ENCODE measurements at regions not wholly inside any gene's neighbourhood (a gene's known extent, or its start where the extent isn't known, plus 50 kb on each side); places are given as distances from the start of the nearest gene placed in this dataset.

DNA sequence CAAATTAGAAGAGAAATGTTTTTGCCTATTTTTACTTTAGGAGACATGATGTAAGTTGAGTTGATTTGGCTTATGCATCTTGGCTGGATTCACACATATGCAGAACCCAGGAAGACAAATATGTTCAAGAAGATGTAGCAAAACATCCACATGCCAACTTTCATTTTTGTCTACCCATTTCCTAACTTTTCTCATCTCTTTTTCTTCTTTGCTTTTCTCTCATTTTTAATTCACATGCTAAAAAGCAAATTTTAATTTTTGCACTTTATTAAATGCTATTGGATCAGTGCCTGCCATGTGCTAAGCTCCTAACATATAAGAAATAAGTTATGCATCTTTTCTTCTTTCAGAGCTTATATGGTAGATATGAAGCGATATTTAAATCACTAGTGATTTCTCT is 143.7 kb upstream of the GRM3 start:
- no peaks in the 10 kb centered on the region for H3K36me3 Mint-ChIP-seq (ENCODE audit: low read depth)
- TF ChIP-seq, protein P1, sequence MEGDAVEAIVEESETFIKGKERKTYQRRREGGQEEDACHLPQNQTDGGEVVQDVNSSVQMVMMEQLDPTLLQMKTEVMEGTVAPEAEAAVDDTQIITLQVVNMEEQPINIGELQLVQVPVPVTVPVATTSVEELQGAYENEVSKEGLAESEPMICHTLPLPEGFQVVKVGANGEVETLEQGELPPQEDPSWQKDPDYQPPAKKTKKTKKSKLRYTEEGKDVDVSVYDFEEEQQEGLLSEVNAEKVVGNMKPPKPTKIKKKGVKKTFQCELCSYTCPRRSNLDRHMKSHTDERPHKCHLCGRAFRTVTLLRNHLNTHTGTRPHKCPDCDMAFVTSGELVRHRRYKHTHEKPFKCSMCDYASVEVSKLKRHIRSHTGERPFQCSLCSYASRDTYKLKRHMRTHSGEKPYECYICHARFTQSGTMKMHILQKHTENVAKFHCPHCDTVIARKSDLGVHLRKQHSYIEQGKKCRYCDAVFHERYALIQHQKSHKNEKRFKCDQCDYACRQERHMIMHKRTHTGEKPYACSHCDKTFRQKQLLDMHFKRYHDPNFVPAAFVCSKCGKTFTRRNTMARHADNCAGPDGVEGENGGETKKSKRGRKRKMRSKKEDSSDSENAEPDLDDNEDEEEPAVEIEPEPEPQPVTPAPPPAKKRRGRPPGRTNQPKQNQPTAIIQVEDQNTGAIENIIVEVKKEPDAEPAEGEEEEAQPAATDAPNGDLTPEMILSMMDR (IDR thresholded peaks at IDR 0.05), result no peak
- DNase-seq (ENCODE audit: low spot score), result no peak
- H3K4me1 Mint-ChIP-seq (ENCODE audit: low read depth), result no peaks in the 10 kb centered on the region
- H3K27me3 Mint-ChIP-seq (ENCODE audit: low read depth), result peaks cover 9% of the 10 kb centered on the region
- H3K9me3 Mint-ChIP-seq (ENCODE audit: low read depth), result no peaks in the 10 kb centered on the region
- no peak overlapping the region for H3K27ac Mint-ChIP-seq (ENCODE audit: unreplicated experiment)
- H3K4me3 Mint-ChIP-seq (ENCODE audit: unreplicated experiment), result no peak overlapping the region

DNA sequence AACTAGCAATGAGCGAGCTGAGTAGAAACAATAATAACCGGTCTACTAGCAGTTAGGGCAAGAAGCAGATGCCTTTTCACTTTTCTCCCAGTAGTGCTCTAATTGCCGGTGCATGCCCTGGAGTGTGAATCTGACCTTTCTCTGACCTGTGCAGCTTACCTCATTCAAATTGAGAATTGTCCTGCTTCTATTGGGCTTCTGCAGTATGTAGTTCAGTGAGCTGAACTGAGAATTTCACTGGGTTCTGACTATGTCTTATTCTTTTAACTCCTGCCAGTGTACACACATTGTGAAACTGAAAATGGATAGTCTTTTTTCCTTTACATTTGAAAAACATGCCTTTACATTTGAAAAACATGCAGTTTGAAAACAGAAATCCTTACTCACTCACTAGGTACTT is 157.9 kb upstream of the GRM3 start:
- TF ChIP-seq, protein P1 (IDR thresholded peaks at IDR 0.05), result no peak
- no peak overlapping the region for H3K27ac Mint-ChIP-seq (ENCODE audit: unreplicated experiment)
- peaks cover 4% of the 10 kb centered on the region for H3K27me3 Mint-ChIP-seq (ENCODE audit: low read depth)
- no peak for DNase-seq (ENCODE audit: low spot score)
- no peaks in the 10 kb centered on the region for H3K36me3 Mint-ChIP-seq (ENCODE audit: low read depth)
- no peaks in the 10 kb centered on the region for H3K9me3 Mint-ChIP-seq (ENCODE audit: low read depth)
- H3K4me1 Mint-ChIP-seq (ENCODE audit: low read depth), result no peaks in the 10 kb centered on the region
- H3K4me3 Mint-ChIP-seq (ENCODE audit: unreplicated experiment), result no peak overlapping the region

DNA sequence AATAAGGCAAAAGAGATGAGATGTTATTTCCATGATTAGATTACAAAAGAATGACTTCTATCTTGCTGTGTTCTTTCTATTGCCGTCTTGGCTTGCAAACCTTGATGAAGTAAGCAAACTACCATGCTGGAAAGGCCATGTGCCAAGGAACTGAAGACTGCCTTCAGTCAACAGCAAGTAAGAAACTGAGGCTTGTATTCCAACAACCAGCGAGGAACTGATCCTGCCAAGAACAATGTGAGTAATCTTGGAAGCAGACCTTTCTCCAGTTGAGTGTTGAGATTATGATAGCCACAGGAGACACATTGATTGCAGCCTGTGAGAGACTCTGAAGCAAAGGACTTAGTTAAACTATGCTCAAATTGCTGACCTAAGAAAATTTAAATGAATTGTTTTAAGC is 164.6 kb upstream of the GRM3 start:
- TF ChIP-seq, protein P1 (IDR thresholded peaks at IDR 0.05), result no peak
- Mint-ChIP-seq H3K36me3 (ENCODE audit: low read depth) (no peaks in the 10 kb centered on the region), H3K27ac (ENCODE audit: unreplicated experiment) (no peak overlapping the region), H3K9me3 (ENCODE audit: low read depth) (no peaks in the 10 kb centered on the region), H3K4me3 (ENCODE audit: unreplicated experiment) (no peak overlapping the region), H3K4me1 (ENCODE audit: low read depth) (no peaks in the 10 kb centered on the region), H3K27me3 (ENCODE audit: low read depth) (peaks cover 9% of the 10 kb centered on the region)
- no peak for DNase-seq (ENCODE audit: low spot score)

DNA sequence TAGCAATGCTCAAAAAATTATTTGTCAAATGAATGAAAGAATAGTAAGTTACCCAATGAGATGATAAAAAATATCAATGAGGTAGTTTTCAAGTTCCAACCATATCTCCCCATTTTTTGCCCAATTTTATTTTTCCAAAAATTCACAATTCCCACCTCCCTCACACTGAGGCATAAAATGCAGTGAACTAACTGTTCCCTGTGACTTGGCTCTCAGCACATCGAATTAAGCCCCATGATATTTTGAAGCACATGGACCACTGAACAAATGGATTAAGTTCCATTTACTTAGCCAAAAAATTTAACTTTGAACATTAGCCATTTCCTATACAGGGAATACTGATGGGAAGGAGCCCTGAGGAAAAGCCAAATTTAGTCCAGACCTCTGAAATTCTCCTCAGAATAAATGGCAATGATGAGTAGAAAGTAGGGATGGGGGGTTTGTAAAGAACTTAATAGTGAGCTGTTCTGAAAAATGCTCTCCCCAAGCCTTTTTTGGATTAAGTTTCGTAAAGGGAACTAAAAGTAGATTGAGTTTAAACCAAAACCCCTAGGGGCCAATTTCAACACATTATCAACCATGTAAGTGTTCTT is 166.3 kb upstream of the GRM3 start:
- Mint-ChIP-seq H3K27me3 (ENCODE audit: low read depth) (peaks cover 11% of the 10 kb centered on the region), H3K4me1 (ENCODE audit: low read depth) (peaks cover 4% of the 10 kb centered on the region), H3K36me3 (ENCODE audit: low read depth) (no peaks in the 10 kb centered on the region), H3K9me3 (ENCODE audit: low read depth) (no peaks in the 10 kb centered on the region), H3K4me3 (ENCODE audit: unreplicated experiment) (no peak overlapping the region), H3K27ac (ENCODE audit: unreplicated experiment) (no peak overlapping the region)
- no peak for DNase-seq (ENCODE audit: low spot score)
- TF ChIP-seq, protein P1 (IDR thresholded peaks at IDR 0.05), result no peak

DNA sequence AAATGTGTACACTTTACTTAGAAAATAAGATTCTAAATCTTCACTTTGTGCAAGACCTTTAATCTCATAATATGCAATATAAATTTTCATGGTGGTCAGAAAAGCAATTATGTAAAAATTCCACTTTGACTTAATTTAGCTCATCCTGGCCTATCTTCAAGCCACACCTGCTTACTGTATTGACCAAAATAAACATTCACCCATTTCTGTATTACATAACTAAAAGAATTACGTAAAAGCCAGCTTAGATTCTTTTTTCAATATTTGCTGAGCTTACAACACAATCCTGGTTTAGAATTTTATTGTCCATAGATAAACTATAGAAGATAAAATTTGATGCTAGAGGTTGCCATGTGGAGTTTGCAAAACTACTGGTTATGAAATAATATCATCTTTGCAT is 172.9 kb upstream of the GRM3 start:
- no peak for DNase-seq (ENCODE audit: low spot score)
- no peaks in the 10 kb centered on the region for H3K36me3 Mint-ChIP-seq (ENCODE audit: low read depth)
- no peak overlapping the region for H3K4me3 Mint-ChIP-seq (ENCODE audit: unreplicated experiment)
- peaks cover 4% of the 10 kb centered on the region for H3K4me1 Mint-ChIP-seq (ENCODE audit: low read depth)
- no peaks in the 10 kb centered on the region for H3K9me3 Mint-ChIP-seq (ENCODE audit: low read depth)
- TF ChIP-seq, protein P1 (IDR thresholded peaks at IDR 0.05), result no peak
- no peak overlapping the region for H3K27ac Mint-ChIP-seq (ENCODE audit: unreplicated experiment)
- peaks cover 13% of the 10 kb centered on the region for H3K27me3 Mint-ChIP-seq (ENCODE audit: low read depth)
